ENCODE measurements at regions not wholly inside any gene's neighbourhood (a gene's known extent, or its start where the extent isn't known, plus 50 kb on each side); places are given as distances from the start of the nearest gene placed in this dataset.

GRCh38 chr17:63078707-63079106 is 112.7 kb downstream of the TANC2 start:
- Histone ChIP-seq H2AFZ (ENCODE audit: low read depth, low read length, severe bottlenecking) (no peak overlapping the region), H3K9me3 (ENCODE audit: insufficient read depth, low read length) (no peaks in the 10 kb centered on the region), H3K79me2 (ENCODE audit: insufficient read depth, low read length) (no peaks in the 10 kb centered on the region), H3K9me2 (replicated peaks; ENCODE audit: insufficient read depth, low read length) (no peaks in the 10 kb centered on the region), H3K27me3 (ENCODE audit: low read length) (no peaks in the 10 kb centered on the region), H4K20me1 (ENCODE audit: low read depth, low read length) (no peaks in the 10 kb centered on the region; the same call in 1 of the 2 replicates), H3K9ac (ENCODE audit: low read length) (no peak overlapping the region), H3F3A (ENCODE audit: insufficient read depth) (no peaks in the 10 kb centered on the region), H3K4me3 (ENCODE audit: insufficient read depth, low read length, poor library complexity, severe bottlenecking) (no peak overlapping the region), H3K27ac (ENCODE audit: low read depth, low read length) (no peak overlapping the region), H3K4me2 (ENCODE audit: low read depth, low read length, poor library complexity, severe bottlenecking) (no peak overlapping the region), H3K36me3 (ENCODE audit: low read length) (no peaks in the 10 kb centered on the region)
- TF ChIP-seq EZH2phosphoT487 (conservative IDR thresholded peaks at IDR 0.05; ENCODE audit: low read length): no peak
- TF ChIP-seq CTCF (IDR thresholded peaks at IDR 0.05; ENCODE audit: insufficient read depth, low read length, poor library complexity, severe bottlenecking): no peak

GRCh38 chr17:63082273-63082861 is 116.3 kb downstream of the TANC2 start:
- Histone ChIP-seq H3K27me3 (ENCODE audit: low read length) (no peaks in the 10 kb centered on the region), H3K9me2 (replicated peaks; ENCODE audit: insufficient read depth, low read length) (no peaks in the 10 kb centered on the region), H4K20me1 (ENCODE audit: low read depth, low read length) (no peaks in the 10 kb centered on the region), H3K9me3 (ENCODE audit: insufficient read depth, low read length) (0 out of 2 replicates have a peak, but pooled peaks cover 5% of the 10 kb centered on the region), H3K27ac (ENCODE audit: low read depth, low read length) (no peak overlapping the region), H3K4me3 (ENCODE audit: insufficient read depth, low read length, poor library complexity, severe bottlenecking) (no peak overlapping the region), H3K9ac (ENCODE audit: low read length) (no peak overlapping the region), H3F3A (ENCODE audit: insufficient read depth) (no peaks in the 10 kb centered on the region), H2AFZ (ENCODE audit: low read depth, low read length, severe bottlenecking) (no peak overlapping the region), H3K36me3 (ENCODE audit: low read length) (no peaks in the 10 kb centered on the region), H3K79me2 (ENCODE audit: insufficient read depth, low read length) (no peaks in the 10 kb centered on the region), H3K4me2 (ENCODE audit: low read depth, low read length, poor library complexity, severe bottlenecking) (no peak overlapping the region)
- peak; percentile 22 for TF ChIP-seq CTCF (IDR thresholded peaks at IDR 0.05; ENCODE audit: insufficient read depth, low read length, poor library complexity, severe bottlenecking)
- no peak for TF ChIP-seq EZH2phosphoT487 (conservative IDR thresholded peaks at IDR 0.05; ENCODE audit: low read length)

GRCh38 chr17:63082952-63083351 is 116.9 kb downstream of the TANC2 start:
- H3K4me3 ChIP-seq (ENCODE audit: insufficient read depth, low read length, poor library complexity, severe bottlenecking): no peak overlapping the region

More at GRCh38 chr17:63082952-63083351, 116.9 kb downstream of the TANC2 start:
- Histone ChIP-seq H3K9me2 (replicated peaks; ENCODE audit: insufficient read depth, low read length) (no peaks in the 10 kb centered on the region), H3K4me2 (ENCODE audit: low read depth, low read length, poor library complexity, severe bottlenecking) (no peak overlapping the region), H3K27ac (ENCODE audit: low read depth, low read length) (no peak overlapping the region), H3K9ac (ENCODE audit: low read length) (no peak overlapping the region), H3K27me3 (ENCODE audit: low read length) (no peaks in the 10 kb centered on the region), H3K79me2 (ENCODE audit: insufficient read depth, low read length) (no peaks in the 10 kb centered on the region), H3F3A (ENCODE audit: insufficient read depth) (no peaks in the 10 kb centered on the region), H2AFZ (ENCODE audit: low read depth, low read length, severe bottlenecking) (no peak overlapping the region), H3K9me3 (ENCODE audit: insufficient read depth, low read length) (0 out of 2 replicates have a peak, but pooled peaks cover 5% of the 10 kb centered on the region), H4K20me1 (ENCODE audit: low read depth, low read length) (no peaks in the 10 kb centered on the region), H3K36me3 (ENCODE audit: low read length) (no peaks in the 10 kb centered on the region)
- TF ChIP-seq EZH2phosphoT487 (conservative IDR thresholded peaks at IDR 0.05; ENCODE audit: low read length) (no peak), CTCF (IDR thresholded peaks at IDR 0.05; ENCODE audit: insufficient read depth, low read length, poor library complexity, severe bottlenecking) (no peak)
